Fibroblast of the conjunctiva (primary cell): ENCODE measurements at regions not wholly inside any gene's neighbourhood (a gene's known extent, or its start where the extent isn't known, plus 50 kb on each side); places are given as distances from the start of the nearest gene placed in this dataset.

Experiments
- DNase-seq: peaks from one replicate; pipeline ENCODE4 v3.0.0-alpha.2; 2010; ENCODE audit warnings: low read depth

DNA sequence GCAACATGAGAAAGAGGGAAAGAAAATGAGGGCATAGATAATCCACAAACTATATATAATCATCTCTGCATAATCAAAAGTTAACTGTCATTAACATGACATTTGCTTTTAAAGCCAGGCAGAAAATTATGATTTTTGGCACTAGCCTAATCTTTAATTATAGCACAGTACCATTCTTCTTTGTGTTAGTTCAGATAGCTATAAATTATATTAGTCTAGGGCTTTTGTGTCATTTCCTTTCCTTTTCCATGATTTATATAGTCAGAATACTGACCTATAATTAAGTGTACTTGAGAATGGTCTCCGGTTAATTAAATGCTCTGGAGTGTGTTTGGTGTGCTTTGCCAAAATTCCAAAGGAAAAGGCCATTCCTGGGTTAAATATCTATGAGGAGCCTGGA is 441.9 kb upstream of the THRB start:
- DNase-seq: no peak

DNA sequence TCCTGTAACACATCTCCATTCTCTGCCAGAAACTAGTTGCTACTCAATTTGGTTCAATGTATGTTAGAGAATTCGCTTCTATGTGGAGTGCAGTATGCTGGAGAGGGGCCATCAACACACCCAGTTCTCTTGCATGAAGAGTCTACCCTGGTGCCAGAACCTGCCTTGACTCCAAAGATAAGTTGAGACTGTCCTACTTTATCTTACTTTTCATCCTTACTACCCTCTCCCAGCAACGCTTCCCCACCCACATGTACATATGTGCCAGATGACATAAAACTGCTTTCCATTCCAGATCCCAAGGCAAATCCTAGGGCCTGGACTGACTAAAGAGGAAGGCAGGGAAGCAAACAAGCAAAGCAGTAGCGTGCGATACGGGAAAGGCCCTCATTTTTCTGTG is 442.6 kb upstream of the THRB start:
- DNase-seq: no peak

DNA sequence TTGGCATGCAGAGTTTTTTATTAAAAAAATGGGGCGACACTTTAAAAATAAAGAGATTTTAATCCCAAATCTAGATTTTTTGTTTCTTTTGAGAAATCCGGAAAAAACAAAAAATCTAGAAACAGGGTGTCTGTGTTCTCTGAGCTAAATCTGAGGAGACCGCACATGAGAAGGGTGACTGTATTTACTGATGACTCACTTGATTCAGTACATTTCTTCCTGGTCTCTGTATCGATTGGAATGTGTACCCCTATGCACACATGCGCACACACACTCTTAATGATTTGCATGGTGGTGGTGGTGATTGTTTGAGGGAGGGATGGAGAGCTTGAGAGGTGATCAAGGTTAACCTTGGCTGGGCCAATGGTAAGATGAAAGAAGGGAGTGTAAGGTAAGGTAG is 443.1 kb upstream of the THRB start:
- no peak for DNase-seq

DNA sequence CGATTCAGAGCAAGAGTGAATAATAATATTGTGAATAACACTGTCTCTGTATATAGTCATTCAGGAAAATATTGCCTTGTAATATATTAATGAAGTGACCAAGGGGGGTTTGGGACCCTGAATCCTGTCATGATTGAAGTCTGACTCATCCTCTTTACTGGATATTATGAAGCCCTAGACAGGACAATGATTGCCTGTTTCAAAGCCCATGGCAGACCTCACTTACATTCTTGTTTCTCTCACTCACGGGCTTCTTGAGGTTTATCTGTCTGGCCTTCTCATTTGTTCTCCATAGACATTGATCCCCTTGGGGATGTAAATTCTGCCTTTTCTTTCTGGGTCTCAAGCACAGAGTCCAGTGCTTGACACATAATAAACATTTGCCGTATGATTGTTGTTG is 449.3 kb upstream of the THRB start:
- DNase-seq: no peak

DNA sequence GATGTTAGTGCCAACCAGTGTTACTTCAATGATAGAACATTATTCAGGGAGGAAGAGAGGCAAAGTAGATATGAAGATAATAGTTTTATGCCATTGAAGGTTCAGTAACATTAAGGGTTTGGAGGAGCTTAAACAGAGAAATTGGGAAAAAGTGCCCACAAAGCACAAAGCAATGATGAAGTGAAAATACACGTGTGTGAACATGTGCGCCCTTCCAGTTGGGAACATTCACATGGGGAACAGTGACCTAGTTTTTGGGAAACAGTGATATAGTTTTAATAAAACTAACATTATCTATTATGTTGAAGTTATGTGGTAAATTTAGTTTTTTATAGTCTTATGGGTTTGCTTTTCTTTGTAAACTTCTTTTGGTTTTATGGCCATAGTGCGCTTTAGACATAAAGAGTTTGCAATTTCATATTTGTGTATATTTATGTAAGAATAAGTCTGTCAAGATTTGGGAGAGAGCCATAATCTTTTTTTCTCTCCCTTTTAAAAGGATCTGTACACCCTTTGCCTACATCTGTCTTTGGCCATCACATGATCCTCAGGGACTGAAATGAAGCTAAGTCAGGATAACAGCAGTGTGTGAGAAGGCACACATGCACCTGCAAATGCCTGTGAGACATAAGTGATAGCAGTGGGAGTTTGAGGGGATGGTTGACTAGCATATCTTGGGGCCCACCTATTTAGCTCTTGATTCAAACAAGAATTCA is 450.3 kb upstream of the THRB start:
- DNase-seq: no peak

DNA sequence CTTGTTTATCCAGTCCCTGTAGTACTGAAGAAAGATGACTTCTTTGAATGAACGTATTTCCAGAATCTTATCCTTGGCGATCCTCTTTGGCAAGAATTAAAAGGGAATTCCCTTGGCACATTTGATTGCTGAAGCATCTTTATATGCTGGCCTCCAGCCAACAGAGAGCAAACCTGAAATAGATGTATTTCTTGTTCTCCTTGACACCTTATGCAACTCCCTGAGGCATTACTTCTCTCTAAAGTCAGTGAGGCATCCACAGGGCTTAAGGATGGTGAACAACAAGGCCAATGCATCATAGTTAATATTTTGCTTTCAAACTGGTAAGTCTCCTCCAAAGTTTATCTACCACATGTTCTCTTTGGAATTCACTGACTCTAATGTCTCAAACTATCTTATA is 450.9 kb upstream of the THRB start:
- DNase-seq: no peak

DNA sequence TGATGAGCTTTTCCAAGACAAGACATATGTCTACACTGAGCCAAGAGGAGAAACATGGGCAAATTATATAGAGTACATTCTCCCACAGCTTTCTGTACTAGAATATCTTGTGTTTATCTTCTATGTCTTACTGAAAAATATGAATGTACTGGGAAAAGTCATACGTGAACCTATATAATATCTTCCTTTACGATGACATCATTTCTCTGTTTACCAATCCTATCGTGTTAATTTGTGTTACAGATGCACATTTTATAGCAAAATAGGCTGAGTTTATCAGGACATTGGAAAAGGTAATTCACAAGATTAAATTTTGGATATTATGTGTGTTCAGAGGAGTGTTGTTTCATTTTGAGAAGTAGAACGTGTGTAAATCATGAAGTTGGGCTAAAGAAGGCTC is 452.5 kb upstream of the THRB start:
- no peak for DNase-seq

DNA sequence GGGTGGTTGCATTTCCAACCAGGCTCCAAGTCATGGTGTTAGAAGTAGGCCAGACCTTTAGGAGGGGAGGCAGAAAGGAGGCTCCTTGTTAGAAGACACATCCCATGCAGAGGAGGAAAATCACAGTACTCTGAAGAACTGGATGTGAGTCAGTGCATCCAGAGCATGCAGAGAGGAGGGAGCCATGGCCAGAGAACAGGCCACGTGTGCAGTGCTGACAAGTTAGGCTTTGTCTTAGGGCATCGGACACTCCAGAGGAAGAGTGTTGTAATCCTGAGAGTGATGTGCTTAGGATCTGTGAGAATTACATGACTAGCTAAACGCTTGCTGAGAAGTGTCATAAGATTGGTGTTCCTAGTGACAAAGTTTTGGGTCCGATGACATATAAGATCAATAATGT is 456.5 kb upstream of the THRB start:
- no peak for DNase-seq

DNA sequence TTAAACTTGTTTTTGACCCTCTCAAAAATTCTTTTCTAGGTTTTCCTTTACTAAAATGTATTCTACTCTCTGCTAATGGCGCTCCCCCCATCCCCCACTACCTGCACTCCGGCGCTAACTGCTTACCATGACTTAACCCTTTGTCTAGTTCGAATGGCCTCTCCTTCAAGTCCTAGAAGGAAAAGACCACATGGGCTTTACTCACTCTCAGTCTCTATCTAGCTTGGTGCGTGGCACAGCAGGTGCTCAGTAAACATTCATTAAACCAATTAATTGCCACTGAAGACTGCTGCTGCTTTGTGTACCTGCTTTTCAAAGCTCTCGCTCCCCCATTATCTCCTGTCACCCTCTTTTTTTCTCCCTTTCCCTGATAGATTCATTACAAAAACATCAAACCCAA is 457.7 kb upstream of the THRB start:
- no peak for DNase-seq

DNA sequence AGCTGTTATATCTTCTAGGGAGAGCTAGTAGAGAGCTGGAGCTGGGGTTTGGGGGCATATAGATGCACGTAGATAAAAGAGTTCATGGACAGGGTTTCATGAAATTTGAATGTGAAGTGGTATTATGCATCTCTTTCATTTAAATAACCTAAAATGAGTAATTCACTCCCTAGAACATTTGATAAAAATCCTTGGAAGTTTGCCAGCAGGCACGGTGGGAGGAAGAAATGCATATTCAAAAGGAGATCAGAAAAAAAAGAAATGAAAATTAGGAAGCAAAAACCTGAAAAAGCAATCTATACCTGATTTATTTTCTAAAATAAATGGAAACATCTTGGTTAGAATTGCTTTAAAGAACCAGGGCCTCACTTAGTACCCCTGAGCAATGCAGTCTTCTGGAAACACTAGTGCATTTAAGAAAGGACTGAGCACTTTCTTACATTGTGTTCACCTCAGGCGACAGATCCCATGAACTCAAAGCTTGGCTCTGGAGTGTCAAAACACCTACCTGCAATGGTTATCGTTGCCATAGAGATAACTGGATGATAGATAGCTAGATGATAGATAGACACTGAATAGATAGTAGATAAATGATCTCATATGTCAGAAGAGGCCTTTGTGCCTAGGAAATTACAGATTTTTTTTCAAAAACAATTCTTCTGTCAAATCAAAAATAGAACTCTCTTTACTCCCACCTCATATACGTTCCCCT is 458.6 kb upstream of the THRB start:
- no peak for DNase-seq

DNA sequence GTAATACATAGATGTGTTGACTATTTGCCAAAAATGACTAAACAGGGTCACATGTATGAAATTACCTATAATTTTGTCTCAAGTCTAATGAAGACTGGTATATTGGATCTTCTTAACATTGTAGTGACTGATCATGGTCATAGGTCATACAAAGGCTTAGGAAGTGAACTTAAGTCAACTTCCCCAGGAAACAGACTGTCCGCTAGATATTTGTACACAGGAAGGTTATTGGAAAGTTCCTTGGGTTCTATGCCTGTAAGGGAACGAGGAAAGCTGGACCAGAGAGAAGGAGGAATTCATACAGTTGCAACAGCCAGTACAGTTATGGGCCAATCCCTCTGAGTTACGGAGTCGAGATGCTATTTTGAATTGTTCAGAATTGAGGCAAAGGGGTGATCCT is 462.0 kb upstream of the THRB start:
- no peak for DNase-seq

DNA sequence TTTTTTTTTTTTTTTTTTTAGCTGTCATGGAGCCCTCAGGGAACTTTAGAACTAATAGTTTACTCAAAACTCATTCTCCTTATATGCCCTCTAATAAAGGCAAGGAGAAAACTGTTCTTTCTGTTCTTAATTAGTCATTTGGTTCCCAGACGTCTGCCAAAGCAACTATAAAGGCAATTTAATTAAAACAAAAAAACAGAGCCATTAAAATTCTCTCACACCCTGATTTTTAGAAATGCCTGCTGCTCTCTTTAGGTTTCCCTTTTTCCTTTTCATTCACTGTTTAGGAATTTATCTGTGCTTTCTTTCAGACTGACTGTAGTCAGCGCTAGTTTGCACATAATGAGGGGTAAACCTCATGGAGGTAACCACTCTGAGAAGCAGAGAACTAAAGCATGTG is 463.6 kb upstream of the THRB start:
- DNase-seq: no peak

DNA sequence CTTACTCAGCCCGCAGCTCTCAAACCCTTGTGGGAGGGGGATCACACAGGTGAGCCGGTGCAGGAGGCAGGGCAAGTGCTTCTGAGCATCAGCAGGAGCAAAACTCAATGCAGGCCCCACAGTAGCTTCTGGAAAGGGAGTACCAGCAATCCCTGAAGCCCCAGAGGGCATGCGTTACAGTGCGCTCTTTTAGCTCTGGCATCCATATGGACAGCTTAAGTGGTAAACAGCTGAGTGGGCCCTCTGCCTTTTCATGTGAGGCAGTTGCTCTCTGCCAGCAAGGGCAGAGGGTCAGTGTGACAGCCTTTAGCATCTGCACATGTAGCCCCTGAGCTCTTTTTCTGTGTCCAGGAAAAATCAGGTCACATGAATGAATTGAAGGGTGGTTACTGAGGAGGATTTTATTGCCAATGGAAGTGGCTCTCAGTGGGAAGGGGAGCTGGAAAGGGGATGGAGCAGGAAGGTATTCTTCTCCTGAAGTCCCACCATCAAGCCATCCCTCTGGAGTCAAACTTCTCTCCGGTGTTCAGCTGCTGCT is 464.3 kb upstream of the THRB start:
- DNase-seq: no peak

DNA sequence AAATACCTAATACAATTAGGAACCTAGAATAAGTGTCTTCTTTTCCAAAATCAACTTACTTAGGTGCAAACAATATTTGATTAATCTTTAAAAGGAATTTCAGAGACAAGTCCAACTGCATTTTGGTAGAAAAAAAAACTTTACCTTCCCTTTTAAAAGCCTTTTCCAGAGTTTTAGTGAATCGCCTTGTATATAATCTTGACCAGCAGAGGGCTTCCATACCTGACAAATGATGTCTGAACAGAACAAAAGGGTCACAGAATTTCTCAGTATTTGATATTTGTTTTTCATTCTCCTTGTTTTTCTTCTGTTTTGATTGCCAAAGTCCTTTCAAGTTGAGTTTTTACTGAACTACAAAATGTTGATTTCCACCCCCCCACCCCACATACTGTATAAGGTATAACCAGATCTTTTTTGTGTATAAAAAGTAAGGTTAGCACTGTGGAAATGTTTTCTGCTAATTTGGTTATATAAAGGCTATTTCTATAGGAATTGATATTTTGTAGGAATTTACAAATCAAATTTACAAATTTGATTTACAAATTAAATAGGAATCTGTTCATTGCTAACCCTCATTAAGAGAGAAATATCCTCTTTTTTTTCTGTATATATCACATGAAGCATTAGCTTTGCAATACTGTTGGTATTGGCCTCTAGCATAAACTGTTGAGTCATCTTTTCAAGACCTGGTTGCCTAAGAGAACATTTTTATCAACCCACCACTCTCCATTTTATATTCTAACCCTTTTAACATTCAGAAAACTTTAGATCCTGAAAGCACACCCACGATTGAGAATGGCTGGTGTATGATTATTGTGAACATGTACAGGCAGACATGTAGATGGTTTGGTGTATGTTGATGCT is 464.1 kb upstream of the RARB start:
- DNase-seq: peak; percentile 26

DNA sequence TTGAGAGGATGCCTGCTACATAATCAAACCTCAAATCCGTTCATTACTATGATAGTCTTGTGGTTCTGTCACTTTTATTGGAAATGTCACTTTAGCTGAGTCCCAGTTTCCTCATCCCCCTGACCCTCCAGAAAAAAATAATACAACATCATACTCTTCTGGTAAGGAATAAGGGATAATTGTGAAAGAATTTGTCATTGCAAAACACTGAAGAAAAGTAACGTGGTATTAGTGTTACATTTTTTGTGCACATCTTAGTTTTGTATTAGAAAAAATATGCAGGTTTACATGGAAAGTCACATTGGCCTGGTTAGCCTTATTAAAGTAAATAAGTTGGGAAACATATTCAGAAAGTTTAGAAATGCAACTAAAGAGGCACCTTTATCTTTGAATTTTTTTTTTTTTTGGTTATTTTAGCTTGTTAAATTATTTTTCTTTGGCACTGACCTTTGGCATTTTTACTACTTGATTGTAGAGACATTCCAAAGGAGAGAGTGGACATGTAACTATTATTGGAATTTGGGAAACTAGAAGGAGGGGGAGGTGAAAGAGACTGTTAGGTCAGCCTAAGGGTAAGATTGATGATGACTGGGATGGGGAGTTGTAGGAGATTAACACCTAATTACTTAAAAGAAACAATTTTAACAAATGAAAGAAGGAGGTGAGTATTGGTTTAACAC is 462.2 kb upstream of the RARB start:
- no peak for DNase-seq

DNA sequence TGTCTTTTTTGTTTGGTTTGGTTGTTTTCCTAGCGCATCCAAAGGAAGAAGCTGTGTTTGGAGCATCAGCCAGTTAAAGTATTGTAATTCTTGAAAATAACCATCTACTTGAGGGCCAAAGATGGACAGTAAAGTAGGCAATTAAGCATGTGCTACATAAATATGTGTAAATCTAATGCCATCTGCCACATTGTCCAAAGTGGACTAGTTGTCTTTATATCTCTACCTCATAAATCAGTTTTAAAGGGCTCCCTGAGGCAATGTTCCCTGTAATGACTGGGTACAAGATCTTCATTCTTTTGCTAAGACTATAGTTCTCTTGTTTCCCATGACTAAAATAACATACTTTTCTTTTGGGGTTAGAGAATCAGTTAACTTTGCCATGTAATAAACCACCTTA is 460.0 kb upstream of the RARB start:
- DNase-seq: no peak

DNA sequence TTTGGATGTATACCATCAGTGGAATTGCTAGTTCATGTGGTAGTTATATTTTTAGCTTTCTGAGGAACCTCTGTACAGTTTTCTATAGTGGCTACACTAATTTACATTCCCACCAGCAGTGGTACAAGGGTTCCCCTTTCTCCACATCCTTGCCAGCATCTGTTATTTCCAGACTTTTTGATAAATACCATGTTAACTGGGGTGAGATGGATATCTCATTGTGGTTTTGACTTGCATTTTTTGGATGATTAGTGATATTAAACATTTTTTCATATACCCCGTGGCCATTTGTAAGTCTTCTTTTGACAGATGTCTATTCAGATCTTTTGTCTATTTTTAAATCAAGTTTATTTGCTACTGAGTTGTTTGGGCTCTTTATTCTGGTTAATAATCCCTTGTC is 455.6 kb upstream of the RARB start:
- DNase-seq: no peak

DNA sequence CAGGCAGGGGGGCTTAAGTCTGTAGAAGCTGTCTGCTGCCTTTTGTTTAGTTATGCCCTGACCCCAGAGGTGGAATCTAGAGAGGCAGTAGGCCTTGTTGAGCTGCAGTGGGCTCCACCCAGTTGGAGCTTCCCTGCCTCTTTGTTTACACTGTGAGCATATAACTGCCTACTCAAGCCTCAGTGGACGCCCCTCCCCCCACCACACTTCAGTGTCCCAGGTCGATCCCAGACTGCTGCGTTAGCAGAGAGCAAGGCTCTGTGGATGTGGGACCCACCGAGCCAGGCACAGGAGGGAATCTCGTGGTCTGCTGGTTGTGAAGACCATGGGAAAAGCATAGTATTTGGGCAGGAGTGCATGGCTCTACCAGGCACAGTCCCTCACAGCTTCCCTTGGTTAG is 446.8 kb upstream of the RARB start:
- DNase-seq: no peak

DNA sequence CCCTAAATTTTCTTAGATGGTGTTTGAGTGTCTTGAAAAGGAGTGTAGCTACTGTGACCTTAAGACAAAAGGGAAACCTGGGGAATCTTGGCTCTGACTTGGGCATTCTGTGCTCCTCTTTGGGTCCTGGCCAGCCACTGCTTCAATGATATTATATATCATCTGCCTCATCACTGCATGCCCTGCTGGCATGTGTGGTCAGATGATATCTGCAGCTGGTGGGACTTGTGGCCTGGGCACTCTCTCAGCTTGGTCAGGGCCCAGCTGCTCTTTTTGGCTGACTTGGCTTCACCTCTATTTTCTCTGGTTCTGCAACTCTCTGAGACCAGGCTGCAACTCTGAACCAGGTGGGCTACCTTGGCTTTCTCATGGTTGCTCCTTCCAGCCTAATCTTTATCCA is 446.1 kb upstream of the RARB start:
- no peak for DNase-seq

DNA sequence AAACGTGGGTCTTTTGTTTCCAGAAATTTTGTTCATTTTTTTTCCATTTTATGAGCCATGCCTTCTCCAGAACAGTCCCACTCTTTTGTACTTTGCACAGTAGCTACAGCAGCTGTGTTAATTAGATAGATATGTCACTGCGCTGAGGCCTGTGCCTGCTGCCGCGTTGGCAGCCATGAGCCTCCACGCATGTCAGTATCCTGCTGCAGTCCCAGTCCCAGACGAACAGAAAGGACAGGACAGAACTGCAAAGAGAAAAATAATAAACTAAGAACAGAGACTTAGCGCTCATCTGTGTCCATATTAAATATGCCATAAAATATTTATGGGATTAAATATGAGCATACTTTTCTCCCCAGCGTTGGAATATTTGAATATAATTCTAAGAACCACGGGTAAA is 442.4 kb upstream of the RARB start:
- no peak for DNase-seq

DNA sequence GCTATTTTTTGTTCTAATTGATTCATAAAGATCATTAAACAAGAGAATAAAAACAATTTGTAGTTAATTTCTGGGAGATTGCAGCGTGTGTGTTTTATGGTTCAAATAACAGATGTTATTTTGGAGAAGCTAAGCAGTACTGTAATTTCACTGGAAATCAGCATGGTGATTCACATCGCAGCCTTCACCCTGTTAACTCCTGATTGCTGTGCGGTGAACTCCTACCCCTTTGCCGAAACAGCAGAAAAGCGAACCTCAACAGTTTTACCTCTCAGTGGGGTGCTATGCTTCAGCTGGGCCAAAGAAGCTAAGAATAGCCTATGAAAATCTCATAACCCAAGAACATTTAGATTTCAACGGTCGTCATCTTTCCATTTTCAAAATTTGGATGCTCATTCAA is 441.5 kb upstream of the RARB start:
- DNase-seq: no peak

DNA sequence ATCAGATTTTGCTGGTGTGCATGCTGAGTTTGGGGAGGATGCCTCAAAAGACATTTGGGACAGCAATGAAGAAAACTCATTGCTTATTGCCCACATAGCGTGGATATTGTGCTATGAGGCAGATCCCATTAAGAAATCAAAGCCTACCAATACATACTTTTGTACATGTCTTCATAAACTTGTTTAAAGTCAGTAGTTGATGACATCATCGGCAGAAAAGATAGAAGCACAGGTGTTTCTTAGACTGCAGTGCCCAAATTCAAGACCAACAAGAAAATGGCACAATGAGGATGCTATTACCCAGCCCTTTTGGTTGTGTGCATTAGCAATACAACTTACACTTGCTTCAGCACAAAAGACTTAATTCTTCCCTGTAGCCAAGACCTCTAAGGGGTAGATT is 428.7 kb upstream of the RARB start:
- no peak for DNase-seq
